Suppressor macrophage treated with lipopolysaccharide for 1 hour (primary cell): ENCODE measurements at regions not wholly inside any gene's neighbourhood (a gene's known extent, or its start where the extent isn't known, plus 50 kb on each side); places are given as distances from the start of the nearest gene placed in this dataset.
"Not testable (repeated sequence)": the region's sequence is repeated elsewhere in the genome, so short reads cannot be mapped to it uniquely, and the experiment has no call there.

Experiments
- DNase-seq, 3 donors: peaks; one replicate each; pipeline ENCODE4 v3.0.0-alpha.2; 2020 to 2022

DNA sequence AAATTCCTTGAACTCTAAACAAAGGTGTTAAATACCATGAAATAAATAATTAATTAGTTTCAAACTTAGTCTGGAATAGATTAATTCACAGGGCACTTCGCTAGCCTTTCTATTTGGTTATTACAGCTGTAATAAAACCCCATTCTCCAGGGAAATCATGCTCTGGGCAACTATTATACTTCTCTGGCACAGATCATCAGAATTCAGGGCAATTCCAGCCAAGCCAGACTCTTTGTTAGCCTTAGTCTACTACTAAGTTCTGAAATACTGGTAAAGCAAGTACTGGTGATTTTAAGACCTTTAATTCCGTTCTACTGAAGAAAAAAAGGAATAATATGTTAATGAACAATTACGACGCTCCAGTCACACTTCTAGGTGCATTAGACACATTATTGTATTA, 123.4 kb upstream of the PDE1A start:
- no peak for DNase-seq

DNA sequence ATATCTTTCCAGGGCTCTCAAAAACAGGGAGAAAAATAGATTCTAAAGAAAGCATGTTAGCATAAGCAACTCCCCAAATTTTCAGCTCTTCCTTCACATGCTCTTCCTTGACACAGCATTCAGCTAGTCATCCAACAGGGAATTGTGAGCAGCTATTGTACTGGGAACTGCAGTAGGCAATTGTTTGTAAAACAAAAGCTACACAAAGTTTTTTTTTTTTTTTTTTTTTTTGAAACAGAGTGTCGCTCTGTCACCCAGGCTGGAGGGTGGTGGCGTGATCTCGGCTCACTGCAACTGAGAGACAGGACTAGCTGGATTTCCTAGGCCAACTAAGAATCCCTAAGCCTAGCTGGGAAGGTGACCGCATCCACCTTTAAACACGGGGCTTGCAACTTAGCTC, 125.4 kb upstream of the PDE1A start:
- DNase-seq = not testable (repeated sequence)

GRCh38 chr2:182552785-182553184, 125.9 kb upstream of the PDE1A start:
- DNase-seq = not testable (repeated sequence)

GRCh38 chr2:182553483-182553882, 126.6 kb upstream of the PDE1A start:
- peak; percentile 36 to 64 (median 57) for DNase-seq

DNA sequence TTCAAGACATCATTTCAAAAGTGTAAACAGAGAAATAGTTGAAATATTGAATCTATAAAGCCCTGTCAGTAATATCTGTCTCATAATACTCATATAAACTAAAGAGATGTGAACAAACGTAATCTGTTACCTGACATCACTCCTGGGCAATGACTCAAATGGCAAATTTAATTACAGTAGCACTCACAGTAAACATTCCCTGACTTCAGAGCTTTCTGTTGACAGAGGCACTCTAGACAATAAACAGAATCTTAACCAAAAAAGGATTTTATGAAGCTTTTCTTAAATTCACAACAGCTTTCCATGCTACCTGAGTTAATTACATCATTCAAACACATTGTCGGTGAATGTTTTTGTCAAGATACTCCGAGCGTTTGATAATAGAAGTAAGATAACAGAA, 128.1 kb upstream of the PDE1A start:
- DNase-seq = no peak

- no peak for DNase-seq
Observed at GRCh38 chr2:182558564-182558963, 131.7 kb upstream of the PDE1A start.

DNA sequence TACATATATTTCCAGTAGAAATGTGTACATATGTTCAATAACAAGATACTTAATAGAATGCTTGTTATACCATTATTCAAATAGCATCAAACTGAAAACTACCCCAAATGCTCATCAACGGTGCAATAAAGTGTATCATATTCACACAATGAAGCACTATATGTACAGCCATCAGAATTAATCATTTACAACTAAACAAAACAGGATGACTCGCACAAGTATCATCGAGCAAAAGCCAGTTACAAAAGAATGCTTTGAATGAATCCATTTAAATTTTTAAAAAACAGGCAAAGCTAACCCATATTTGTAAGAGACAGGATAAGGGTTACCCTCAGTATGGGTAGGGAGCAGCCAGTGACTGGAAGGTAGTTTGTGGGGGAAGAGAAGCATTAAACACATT, 132.8 kb upstream of the PDE1A start:
- no peak for DNase-seq

GRCh38 chr2:182565911-182566567, 139.2 kb upstream of the PDE1A start:
- DNase-seq = no peak

DNA sequence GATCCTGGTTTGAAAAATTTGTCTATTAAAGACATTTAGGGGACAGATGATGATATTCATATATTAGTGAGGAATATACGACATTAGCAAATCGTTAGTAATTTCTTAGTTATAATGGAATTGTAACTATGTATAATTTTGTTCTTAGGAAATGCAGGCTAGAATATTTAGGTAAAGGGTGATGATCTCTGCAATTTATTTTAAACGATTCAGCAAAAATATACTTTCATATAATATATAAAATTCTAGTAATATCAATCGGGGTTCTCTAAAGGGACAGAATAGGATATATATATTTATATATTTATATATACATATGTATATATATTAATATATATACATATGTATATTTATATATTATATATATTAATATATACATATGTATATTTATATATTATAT, 142.5 kb upstream of the DNAJC10 start:
- no peak for DNase-seq

GRCh38 chr2:182577816-182578215, 138.2 kb upstream of the DNAJC10 start:
- DNase-seq = no peak

DNA sequence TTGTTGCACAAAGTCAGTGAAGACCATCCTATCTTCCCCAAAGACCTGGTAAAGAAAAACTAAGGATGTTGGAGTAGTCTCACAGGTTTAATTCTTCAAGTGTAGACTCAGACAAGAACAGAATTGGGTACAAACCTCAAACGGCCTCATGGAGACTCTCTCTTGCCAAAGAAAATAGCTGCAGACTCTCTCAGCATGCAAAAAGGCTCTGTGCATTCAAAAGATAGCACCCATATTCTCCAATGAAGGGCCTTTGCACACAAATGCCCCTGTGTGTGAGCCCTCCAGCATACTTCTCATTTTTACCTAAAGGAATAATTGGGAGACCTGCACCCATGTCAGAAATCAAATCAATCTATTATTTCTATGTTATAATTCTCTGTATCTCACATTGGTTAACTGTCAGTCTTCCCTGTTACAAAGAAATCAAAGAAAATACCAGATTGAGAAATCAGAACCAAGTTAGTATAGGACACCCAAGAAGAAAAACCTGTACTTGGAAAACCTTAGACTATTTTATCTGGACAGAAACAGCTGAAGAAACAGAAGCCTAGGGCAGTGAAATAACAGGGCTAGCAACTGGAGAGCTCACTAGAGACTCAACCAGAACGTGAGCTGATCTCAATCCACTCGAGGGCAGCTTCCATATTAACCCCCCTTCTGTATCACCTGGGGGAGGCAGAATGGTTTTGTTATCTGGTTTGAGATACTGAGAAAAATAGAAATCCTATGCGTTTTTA, 134.7 kb upstream of the DNAJC10 start:
- DNase-seq = no peak

GRCh38 chr2:182584462-182584861, 131.6 kb upstream of the DNAJC10 start:
- DNase-seq = no peak

DNA sequence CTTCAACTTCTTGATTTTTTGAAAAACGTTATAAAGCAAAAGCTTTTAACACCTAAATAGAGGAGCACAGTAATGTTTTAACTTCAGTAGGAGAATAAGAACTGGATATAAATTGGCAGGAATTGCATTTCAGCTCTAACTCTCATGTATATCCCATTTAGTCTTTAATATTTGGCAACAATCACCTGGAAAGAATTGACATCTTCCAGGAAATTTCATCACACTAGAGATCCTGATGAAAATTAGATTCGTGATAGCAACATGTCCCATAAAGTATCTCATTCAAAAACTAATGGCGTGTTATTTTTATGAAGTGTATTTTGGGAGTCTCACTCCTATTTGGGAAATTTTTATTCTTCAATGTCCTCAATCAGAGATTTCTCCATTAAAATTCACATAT, 131.1 kb upstream of the DNAJC10 start:
- DNase-seq = no peak

GRCh38 chr2:182585430-182585829, 130.6 kb upstream of the DNAJC10 start:
- DNase-seq = no peak

- DNase-seq = peak in 1 of 3 donors; percentile 2
Observed at GRCh38 chr2:182586426-182586825, 129.6 kb upstream of the DNAJC10 start.

DNA sequence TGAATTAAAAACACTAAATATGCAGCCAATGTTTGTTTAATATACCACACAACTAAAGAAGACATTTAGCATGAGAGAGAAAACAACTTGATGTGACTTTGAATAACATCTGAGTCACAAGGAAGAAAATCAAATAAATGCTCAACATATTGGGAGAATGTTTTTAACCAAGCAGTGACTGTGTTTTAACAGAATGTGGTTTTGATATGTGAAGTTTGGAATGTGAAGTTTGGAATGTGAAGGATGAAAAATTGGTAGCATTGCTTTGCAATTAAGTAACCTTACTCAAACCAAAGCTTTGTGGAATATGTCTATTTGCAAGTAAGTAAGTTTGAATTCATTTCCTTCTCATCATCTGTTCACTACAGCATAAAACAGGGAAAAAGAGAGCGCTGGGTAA, 128.2 kb upstream of the DNAJC10 start:
- DNase-seq = no peak

- no peak for DNase-seq
Observed at GRCh38 chr2:182589121-182589520, 126.9 kb upstream of the DNAJC10 start.

GRCh38 chr2:182591774-182592173, 124.3 kb upstream of the DNAJC10 start:
- DNase-seq = no peak

DNA sequence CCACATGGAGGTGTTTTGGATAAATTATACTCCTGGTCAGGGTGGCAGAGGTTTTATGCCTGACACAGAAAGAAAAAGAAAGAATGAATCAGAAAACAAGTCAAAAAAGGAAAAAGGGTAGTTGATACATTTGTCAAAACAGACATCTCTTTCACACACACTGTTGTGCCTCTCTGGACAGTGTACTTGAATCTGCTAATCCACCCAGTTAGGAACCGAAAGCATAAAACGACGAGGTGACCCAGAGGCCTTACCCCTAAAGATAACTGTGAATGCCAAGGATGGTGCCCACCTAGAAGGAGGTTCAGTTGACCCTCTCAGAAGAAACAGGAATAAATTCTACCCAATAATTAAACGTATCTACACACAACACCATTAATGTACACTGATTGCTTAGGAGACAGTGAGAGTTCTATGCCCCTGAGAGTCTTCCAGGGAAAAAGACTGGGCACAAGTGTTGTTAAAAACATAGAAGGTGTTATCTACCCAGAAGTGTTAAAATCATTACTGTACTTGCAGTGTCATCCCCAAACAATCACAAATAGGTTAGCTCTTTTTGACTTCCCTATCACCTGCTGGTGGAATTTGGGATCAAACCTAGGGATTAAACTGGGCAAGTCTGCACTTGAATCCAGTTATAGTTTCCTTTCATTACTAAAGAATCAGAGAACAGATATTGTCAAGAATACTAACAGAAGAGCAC, 123.2 kb upstream of the DNAJC10 start:
- no peak for DNase-seq

DNA sequence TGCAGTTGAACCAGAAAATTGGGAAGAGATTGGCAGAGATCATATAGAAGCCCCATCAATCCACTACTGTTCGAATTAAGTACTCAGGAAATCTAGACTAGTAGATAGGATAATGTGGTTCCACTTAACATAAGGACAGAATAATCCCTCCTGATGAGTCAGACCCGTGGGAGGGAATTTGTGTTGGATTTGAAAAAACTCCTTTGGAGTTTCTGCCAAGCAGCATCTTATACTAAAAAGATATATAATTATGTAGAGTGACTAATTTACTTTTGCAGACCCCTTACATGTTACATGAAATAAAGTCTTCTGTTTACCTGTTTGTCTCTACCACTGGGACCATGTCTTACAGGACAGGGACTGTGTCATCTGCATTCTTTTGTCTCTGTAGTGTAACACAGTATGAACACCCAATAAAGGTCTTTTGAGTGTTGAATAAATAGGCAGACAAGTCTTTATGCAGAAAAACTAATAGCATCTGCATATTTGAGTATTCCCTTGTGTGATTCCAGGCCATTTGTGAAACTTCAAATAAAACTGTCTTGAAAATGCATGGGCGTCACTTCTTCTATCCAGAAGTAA, 122.6 kb upstream of the DNAJC10 start:
- peak; percentile 30 to 47 (median 33) for DNase-seq

DNA sequence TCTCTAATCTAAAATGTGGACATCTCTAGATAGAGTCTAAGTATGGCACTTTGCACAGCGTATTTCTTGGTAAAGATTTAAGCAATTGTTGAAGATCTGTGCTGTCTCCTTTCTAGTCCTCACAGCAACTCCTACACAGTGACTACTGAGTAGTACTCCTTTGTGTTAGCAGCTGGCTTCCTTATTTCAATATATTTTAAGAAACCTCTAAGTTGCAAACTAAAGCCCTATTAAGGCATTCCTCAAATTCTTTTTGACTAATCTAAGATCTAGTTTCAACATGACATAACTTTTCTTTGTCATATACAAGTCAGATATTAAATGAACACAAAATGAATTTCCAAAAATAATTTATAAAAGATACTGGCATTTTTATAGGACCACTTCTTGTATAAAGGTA, 121.8 kb upstream of the DNAJC10 start:
- peak in 1 of 3 donors; percentile 2 for DNase-seq

DNA sequence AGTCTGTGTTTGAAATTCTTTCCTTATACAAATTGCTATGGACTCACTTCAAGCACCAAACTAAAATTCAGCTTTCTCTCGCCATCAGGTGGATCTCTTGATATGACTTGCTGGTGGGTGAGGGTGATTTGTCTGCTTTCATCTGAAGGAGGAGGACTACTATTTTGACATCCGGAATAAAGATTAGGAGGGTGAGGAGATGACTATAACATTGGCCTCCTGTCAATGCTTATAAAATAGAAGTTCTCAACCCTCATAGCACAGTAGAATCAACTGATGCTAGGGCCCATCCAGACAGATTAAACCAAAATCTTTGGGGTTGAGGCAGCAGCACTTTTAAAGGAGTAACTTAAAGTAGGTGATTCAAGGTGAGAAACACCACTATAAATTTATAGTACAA, 120.4 kb upstream of the DNAJC10 start:
- no peak for DNase-seq

DNA sequence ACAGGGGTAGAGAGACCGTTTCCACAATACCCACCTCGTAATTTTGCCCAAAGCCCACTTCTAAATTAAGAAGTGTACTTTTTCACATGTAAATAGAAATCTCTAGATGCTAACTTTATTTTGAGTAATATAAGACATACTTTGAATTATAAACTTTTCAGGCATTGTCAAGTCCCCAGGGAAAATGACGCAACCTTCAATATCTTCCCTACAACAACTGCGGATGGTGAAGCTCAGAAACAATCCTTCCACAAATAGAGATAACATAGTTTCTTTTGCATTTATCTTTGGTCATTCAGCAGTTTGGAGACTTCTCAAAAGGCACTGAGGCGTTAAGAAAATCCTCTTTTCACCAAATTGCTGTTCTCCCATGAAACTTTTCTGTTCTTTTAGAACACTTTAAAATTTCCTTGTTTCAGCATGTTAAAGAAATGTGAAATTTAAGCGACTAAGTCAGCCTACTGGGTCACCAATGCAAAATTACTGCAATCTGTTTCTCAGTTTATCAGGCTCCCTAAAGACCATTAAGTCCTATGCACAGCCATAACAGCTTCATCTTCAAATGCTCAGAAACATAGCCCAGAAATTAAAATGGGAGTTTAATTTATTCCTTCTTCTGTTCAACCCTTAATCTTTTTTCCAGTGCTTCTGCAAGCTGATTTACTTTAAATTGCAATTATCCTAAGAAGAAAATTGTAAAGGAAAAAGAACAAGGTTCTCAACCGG, 118.3 kb upstream of the DNAJC10 start:
- DNase-seq = no peak
